ENCODE measurements at regions not wholly inside any gene's neighbourhood (a gene's known extent, or its start where the extent isn't known, plus 50 kb on each side); places are given as distances from the start of the nearest gene placed in this dataset.

DNA sequence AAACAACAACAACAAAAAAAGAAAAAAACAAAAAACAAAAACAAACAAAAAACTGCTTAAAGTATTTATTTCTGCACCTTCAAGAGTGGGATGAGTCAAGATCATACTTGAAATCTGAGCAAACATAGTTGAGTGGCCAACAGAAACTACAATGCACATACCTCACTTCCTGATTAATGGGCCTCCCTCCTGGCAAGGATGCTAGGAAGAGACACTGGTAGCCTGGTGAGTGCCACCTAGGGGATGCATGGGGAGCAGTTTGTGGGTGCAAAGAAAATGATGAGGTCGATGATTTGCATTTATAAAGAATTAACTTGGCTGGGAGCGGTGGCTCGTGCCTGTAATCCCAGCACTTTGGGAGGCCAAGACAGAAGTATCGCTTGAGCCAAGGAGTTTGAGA lies 808.1 kb downstream of the MAFB start:
- 85% methylated on average over 4 of the region's 4 CpGs for WGBS
- Histone ChIP-seq H3K4me1 (peaks cover 39% of the 10 kb centered on the region), H3K36me3 (no peaks in the 10 kb centered on the region), H3K27me3 (no peaks in the 10 kb centered on the region), H3K4me3 (no peak overlapping the region), H3K27ac (no peak overlapping the region), H3K9me3 (no peaks in the 10 kb centered on the region)
- TF ChIP-seq POLR2AphosphoS5 (IDR thresholded peaks at IDR 0.05) (no peak), POLR2A (IDR thresholded peaks at IDR 0.05) (no peak), EP300 (IDR thresholded peaks at IDR 0.05) (no peak)
- TF ChIP-seq, protein P1, sequence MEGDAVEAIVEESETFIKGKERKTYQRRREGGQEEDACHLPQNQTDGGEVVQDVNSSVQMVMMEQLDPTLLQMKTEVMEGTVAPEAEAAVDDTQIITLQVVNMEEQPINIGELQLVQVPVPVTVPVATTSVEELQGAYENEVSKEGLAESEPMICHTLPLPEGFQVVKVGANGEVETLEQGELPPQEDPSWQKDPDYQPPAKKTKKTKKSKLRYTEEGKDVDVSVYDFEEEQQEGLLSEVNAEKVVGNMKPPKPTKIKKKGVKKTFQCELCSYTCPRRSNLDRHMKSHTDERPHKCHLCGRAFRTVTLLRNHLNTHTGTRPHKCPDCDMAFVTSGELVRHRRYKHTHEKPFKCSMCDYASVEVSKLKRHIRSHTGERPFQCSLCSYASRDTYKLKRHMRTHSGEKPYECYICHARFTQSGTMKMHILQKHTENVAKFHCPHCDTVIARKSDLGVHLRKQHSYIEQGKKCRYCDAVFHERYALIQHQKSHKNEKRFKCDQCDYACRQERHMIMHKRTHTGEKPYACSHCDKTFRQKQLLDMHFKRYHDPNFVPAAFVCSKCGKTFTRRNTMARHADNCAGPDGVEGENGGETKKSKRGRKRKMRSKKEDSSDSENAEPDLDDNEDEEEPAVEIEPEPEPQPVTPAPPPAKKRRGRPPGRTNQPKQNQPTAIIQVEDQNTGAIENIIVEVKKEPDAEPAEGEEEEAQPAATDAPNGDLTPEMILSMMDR (IDR thresholded peaks at IDR 0.05) = no peak
- DNase-seq (ENCODE audit: low spot score in 2 of 2) = no peak

DNA sequence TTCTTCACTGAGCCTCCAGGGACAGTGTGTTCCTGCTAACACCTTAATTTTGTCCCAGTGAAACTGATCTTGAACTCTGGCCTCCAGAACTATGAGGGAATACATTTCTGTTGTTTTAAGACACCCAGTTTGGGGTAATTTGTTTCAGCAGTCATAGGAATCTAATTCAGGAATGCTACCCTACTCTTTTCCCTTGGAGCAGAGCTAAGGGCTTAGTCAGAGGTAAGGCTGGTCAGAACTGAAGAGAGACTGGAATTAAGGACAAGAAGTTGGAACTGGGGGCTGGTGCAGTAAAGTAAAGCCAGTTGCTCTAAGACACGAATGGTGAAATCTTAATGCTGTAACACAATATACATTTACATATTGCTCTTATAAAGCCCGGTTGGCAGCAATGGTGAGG lies 809.7 kb downstream of the MAFB start:
- TF ChIP-seq POLR2AphosphoS5 (IDR thresholded peaks at IDR 0.05) (no peak), EP300 (IDR thresholded peaks at IDR 0.05) (no peak)
- no peaks in the 10 kb centered on the region for H3K27me3 ChIP-seq
- no peak overlapping the region for H3K27ac ChIP-seq
- WGBS = 68% methylated on average over 2 of the region's 2 CpGs
- H3K4me1 ChIP-seq = peaks cover 43% of the 10 kb centered on the region
- no peaks in the 10 kb centered on the region for H3K9me3 ChIP-seq
- no peak overlapping the region for H3K4me3 ChIP-seq
- DNase-seq (ENCODE audit: low spot score in 2 of 2) = no peak
- H3K36me3 ChIP-seq = no peaks in the 10 kb centered on the region

DNA sequence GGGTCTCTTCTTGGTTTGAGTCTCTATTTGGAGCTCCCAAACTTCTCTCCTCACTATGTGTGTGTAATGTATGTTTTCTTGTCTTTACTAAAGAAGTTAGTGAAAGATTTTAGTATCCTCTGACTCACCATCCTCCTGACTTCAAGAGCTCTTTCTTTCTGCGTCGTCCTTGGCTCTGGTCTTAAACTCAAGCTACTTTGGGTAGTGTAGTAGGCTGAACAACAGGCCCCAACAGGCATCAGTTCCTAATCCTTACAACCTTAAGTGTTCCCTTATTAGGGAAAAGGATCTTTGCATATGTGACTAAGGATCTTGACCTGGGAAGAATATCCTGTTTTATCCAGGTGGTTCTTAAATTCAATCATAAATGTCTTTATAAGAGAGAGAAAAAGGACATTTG lies 810.2 kb downstream of the MAFB start:
- DNase-seq (ENCODE audit: low spot score in 2 of 2) = no peak
- H3K9me3 ChIP-seq = no peaks in the 10 kb centered on the region

DNA sequence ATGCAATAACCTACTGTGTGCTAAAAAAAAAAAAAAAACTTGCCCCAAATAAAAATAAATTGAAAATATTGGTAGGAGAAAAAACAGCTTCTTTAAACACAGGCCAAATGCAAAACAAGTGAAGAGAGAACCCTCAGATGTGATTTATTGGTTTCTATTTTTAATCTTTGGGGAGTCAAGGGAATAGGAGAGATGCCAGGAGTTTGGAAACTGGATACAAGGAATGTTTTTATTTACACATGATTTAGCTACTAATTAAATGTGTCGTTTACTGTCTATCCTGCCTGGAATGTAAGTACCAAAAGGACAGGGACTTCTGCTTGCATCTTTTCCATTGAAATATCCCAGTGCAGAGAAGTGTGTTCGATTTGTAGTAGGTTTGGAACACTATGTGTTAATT lies 810.7 kb downstream of the MAFB start:
- WGBS = 49% methylated on average over 2 of the region's 2 CpGs
- H3K27me3 ChIP-seq = no peaks in the 10 kb centered on the region

More for the DNA sequence above, 810.2 kb downstream of the MAFB start:
- Histone ChIP-seq H3K36me3 (no peaks in the 10 kb centered on the region), H3K4me1 (peaks cover 48% of the 10 kb centered on the region), H3K4me3 (no peak overlapping the region), H3K27ac (no peak overlapping the region), H3K27me3 (no peaks in the 10 kb centered on the region)
- 43% methylated on average over 2 of the region's 2 CpGs for WGBS
- TF ChIP-seq POLR2AphosphoS5 (IDR thresholded peaks at IDR 0.05) (no peak), POLR2A (IDR thresholded peaks at IDR 0.05) (no peak), EP300 (IDR thresholded peaks at IDR 0.05) (no peak)
- TF ChIP-seq, protein P1 (IDR thresholded peaks at IDR 0.05) = no peak

DNA sequence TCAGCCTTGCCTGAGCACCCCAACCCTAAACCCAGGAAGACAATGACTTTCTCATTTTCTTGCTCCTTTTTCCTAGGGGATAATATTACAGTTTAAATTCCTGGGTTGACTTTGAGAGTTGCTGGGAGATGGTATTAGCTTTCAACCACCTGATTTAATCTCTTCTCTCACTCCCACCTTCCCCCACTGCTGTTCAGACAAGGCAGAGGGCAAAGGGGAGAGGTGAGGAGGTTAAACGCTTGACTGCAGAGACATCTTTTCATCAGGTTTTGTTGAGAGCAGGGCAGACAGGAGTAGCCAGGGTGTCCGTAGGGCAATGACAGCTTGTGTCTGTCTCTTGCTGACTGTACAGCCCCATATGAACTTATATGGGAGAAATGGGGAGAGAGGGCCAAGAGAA lies 811.2 kb downstream of the MAFB start:
- 91% methylated on average over 2 of the region's 2 CpGs for WGBS
- Histone ChIP-seq H3K27me3 (no peaks in the 10 kb centered on the region), H3K36me3 (no peaks in the 10 kb centered on the region), H3K9me3 (no peaks in the 10 kb centered on the region), H3K4me1 (peaks cover 50% of the 10 kb centered on the region), H3K4me3 (no peak overlapping the region), H3K27ac (no peak overlapping the region)
- DNase-seq (ENCODE audit: low spot score in 2 of 2) = no peak
- TF ChIP-seq, protein P1 (IDR thresholded peaks at IDR 0.05) = no peak
- no peak for TF ChIP-seq POLR2A (IDR thresholded peaks at IDR 0.05)
- no peak for TF ChIP-seq EP300 (IDR thresholded peaks at IDR 0.05)
- TF ChIP-seq POLR2AphosphoS5 (IDR thresholded peaks at IDR 0.05) = no peak

More for the DNA sequence above, 810.7 kb downstream of the MAFB start:
- DNase-seq (ENCODE audit: low spot score in 2 of 2) = no peak
- Histone ChIP-seq H3K9me3 (no peaks in the 10 kb centered on the region), H3K4me1 (peaks cover 50% of the 10 kb centered on the region), H3K27ac (no peak overlapping the region), H3K36me3 (no peaks in the 10 kb centered on the region), H3K4me3 (no peak overlapping the region)
- TF ChIP-seq EP300 (IDR thresholded peaks at IDR 0.05) (no peak), POLR2AphosphoS5 (IDR thresholded peaks at IDR 0.05) (no peak), POLR2A (IDR thresholded peaks at IDR 0.05) (no peak)
- TF ChIP-seq, protein P1 (IDR thresholded peaks at IDR 0.05) = no peak
